SK-N-SH treated with all-trans-retinoic acid at 6 μM for 48 hours (cell line): ENCODE measurements at regions not wholly inside any gene's neighbourhood (a gene's known extent, or its start where the extent isn't known, plus 50 kb on each side); places are given as distances from the start of the nearest gene placed in this dataset.

Experiments used
- ARNTL ChIP-seq: fragments of 450-650 bp; formaldehyde crosslinking; IDR thresholded peaks from 2 replicates; pipeline ENCODE4 v1.5.0; 2020; ENCODE audit warnings: low read depth, mild to moderate bottlenecking, moderate library complexity, borderline replicate concordance
- CSDC2 ChIP-seq: fragments of 250-450 bp; sonication (Bioruptor Pico); IDR thresholded peaks from 2 replicates; pipeline ENCODE4 v1.5.0; 2020; ENCODE audit warnings: mild to moderate bottlenecking, moderate library complexity
- CSRNP3 ChIP-seq: fragments of 250-450 bp; sonication (Bioruptor Pico); IDR thresholded peaks from 2 replicates; pipeline ENCODE4 v1.5.1; 2021; ENCODE audit warnings: mild to moderate bottlenecking, moderate library complexity
- ISL1 ChIP-seq: fragments of 250-450 bp; sonication (Bioruptor Pico); IDR thresholded peaks from 2 replicates; pipeline ENCODE4 v2.1.2; 2022; ENCODE audit warnings: mild to moderate bottlenecking, moderate library complexity
- OSR1 ChIP-seq: fragments of 250-450 bp; sonication (Bioruptor Pico); IDR thresholded peaks from 2 replicates; pipeline ENCODE4 v1.8.0; 2022; ENCODE audit warnings: moderate library complexity, mild to moderate bottlenecking, inconsistent platforms
- PATZ1 ChIP-seq: fragments of 250-450 bp; sonication (Bioruptor Pico); IDR thresholded peaks from 2 replicates; pipeline ENCODE4 v1.8.0; 2020; ENCODE audit warnings: mild to moderate bottlenecking, moderate library complexity, borderline replicate concordance
- POU6F1 ChIP-seq: fragments of 250-450 bp; sonication (Bioruptor Pico); IDR thresholded peaks from 2 replicates; pipeline ENCODE4 v1.8.0; 2021; ENCODE audit warnings: low read depth, mild to moderate bottlenecking, moderate library complexity, borderline replicate concordance
- PPARA ChIP-seq: fragments of 250-450 bp; sonication (Bioruptor Pico); IDR thresholded peaks from 2 replicates; pipeline ENCODE4 v1.5.0; 2020; ENCODE audit warnings: mild to moderate bottlenecking, borderline replicate concordance
- TOX ChIP-seq: fragments of 250-450 bp; sonication (Bioruptor Pico); IDR thresholded peaks from 2 replicates; pipeline ENCODE4 v1.8.0; 2021; ENCODE audit warnings: mild to moderate bottlenecking, moderate library complexity, borderline replicate concordance
- TSHZ2 ChIP-seq: fragments of 250-450 bp; sonication (Bioruptor Pico); IDR thresholded peaks from 2 replicates; pipeline ENCODE4 v1.5.0; 2020; ENCODE audit warnings: mild to moderate bottlenecking, moderate library complexity
- ZC3H10 ChIP-seq: fragments of 250-450 bp; sonication (Bioruptor Pico); IDR thresholded peaks from 2 replicates; pipeline ENCODE4 v1.5.1; 2021; ENCODE audit warnings: mild to moderate bottlenecking, moderate library complexity
- ZFP3 ChIP-seq: fragments of 250-450 bp; sonication (Bioruptor Pico); IDR thresholded peaks from 2 replicates; pipeline ENCODE4 v1.5.0; 2020; ENCODE audit warnings: mild to moderate bottlenecking, moderate library complexity
- ZNF565 ChIP-seq: fragments of 450-650 bp; formaldehyde crosslinking; conservative IDR thresholded peaks from 2 replicates; pipeline ENCODE4 v1.5.0; 2020; ENCODE audit warnings: low read depth, mild to moderate bottlenecking, moderate library complexity
- ZNF8 ChIP-seq: fragments of 450-650 bp; formaldehyde crosslinking; IDR thresholded peaks from 2 replicates; pipeline ENCODE4 v1.5.0; 2020; ENCODE audit warnings: mild to moderate bottlenecking, moderate library complexity

GRCh38 chr5:2670940-2671339 lies 80.5 kb downstream of the IRX2 start:
- TF ChIP-seq TOX (no peak), OSR1 (CRISPR knock-in tag) (no peak), ARNTL (CRISPR knock-in tag) (no peak), CSDC2 (CRISPR knock-in tag) (no peak), ZC3H10 (CRISPR knock-in tag) (no peak), CSRNP3 (CRISPR knock-in tag) (no peak), TSHZ2 (no peak), ZFP3 (CRISPR knock-in tag) (no peak), ZNF8 (no peak), ISL1 (CRISPR knock-in tag) (no peak), POU6F1 (no peak), PATZ1 (CRISPR knock-in tag) (no peak), ZNF565 (no peak), PPARA (no peak)
